ENCODE measurements at regions not wholly inside any gene's neighbourhood (a gene's known extent, or its start where the extent isn't known, plus 50 kb on each side); places are given as distances from the start of the nearest gene placed in this dataset.

- no peak for DNase-seq
- Histone ChIP-seq H3K4me3 (no peak overlapping the region), H3K27ac (no peak overlapping the region), H3K27me3 (no peaks in the 10 kb centered on the region), H3K4me1 (no peaks in the 10 kb centered on the region), H3K36me3 (ENCODE audit: low read depth, missing control alignments) (no peaks in the 10 kb centered on the region), H3K9me3 (no peaks in the 10 kb centered on the region)
- WGBS, 2 donors: 68 to 82% methylated on average over 1 of the region's 1 CpG
- TF ChIP-seq CTCF (IDR thresholded peaks at IDR 0.05): no peak
- TF ChIP-seq POLR2A (IDR thresholded peaks at IDR 0.05): no peak
- intact Hi-C loops (cut with DNase I; ENCODE audit: low total_unique reads): no loop called here
Observed at GRCh38 chr5:17799521-17799920, 165.3 kb downstream of the TAF11L14 start.

DNA sequence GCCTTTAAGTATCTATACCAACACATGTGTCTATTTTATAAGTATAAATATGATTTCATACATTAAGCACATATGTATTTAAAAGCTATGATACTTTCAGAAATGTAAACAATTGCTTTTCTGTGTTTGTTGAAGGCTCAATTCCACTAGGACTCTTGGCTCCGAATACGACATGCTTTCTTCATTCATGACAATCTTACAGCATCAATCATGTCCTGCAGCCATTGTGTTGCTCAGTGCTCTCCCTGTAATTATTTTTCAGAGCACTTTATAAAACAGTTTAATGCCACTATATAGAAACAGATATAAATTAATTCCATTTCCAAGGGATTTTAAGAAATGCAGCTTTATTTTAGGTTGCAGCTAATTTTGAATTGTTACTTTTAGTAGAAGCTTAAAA lies 167.3 kb downstream of the TAF11L14 start:
- no peak for DNase-seq
- H3K4me3 ChIP-seq: no peak overlapping the region
- no peaks in the 10 kb centered on the region for H3K27me3 ChIP-seq
- TF ChIP-seq CTCF (IDR thresholded peaks at IDR 0.05) (no peak), POLR2A (IDR thresholded peaks at IDR 0.05) (no peak)
- H3K4me1 ChIP-seq: no peaks in the 10 kb centered on the region
- intact Hi-C loops (cut with DNase I; ENCODE audit: low total_unique reads): no loop called here
- 86 to 94% methylated on average over 2 of the region's 2 CpGs for WGBS, 2 donors
- no peaks in the 10 kb centered on the region for H3K36me3 ChIP-seq (ENCODE audit: low read depth, missing control alignments)
- H3K27ac ChIP-seq: no peak overlapping the region
- H3K9me3 ChIP-seq: no peaks in the 10 kb centered on the region

GRCh38 chr5:17802256-17802655 lies 168.0 kb downstream of the TAF11L14 start:
- TF ChIP-seq POLR2A (IDR thresholded peaks at IDR 0.05) (no peak), CTCF (IDR thresholded peaks at IDR 0.05) (no peak)
- WGBS, 2 donors: 76 to 79% methylated on average over 3 of the region's 3 CpGs
- no peaks in the 10 kb centered on the region for H3K9me3 ChIP-seq
- no peak overlapping the region for H3K4me3 ChIP-seq
- no peak for DNase-seq
- H3K27ac ChIP-seq: no peak overlapping the region
- no peaks in the 10 kb centered on the region for H3K4me1 ChIP-seq
- intact Hi-C loops (cut with DNase I; ENCODE audit: low total_unique reads): no loop called here
- H3K27me3 ChIP-seq: no peaks in the 10 kb centered on the region
- H3K36me3 ChIP-seq (ENCODE audit: low read depth, missing control alignments): no peaks in the 10 kb centered on the region

- intact Hi-C loops (cut with DNase I; ENCODE audit: low total_unique reads): no loop called here
- DNase-seq: no peak
Observed at GRCh38 chr5:17803971-17804370, 169.7 kb downstream of the TAF11L14 start.

More at GRCh38 chr5:17803971-17804370, 169.7 kb downstream of the TAF11L14 start:
- H3K27ac ChIP-seq: no peak overlapping the region
- no peaks in the 10 kb centered on the region for H3K36me3 ChIP-seq (ENCODE audit: low read depth, missing control alignments)
- no peaks in the 10 kb centered on the region for H3K4me1 ChIP-seq
- H3K9me3 ChIP-seq: no peaks in the 10 kb centered on the region
- H3K4me3 ChIP-seq: no peak overlapping the region
- H3K27me3 ChIP-seq: no peaks in the 10 kb centered on the region
- TF ChIP-seq POLR2A (IDR thresholded peaks at IDR 0.05) (no peak), CTCF (IDR thresholded peaks at IDR 0.05) (no peak)
